Liver (tissue), 3 donors: ENCODE measurements at regions not wholly inside any gene's neighbourhood (a gene's known extent, or its start where the extent isn't known, plus 50 kb on each side); places are given as distances from the start of the nearest gene placed in this dataset.

Experiments used
- ATF3 ChIP-seq: IDR thresholded peaks from 2 replicates; pipeline ENCODE4 v1.6.1; 2016; ENCODE audit warnings: antibody characterized with exemption
- EGR1 ChIP-seq, 2 donors: IDR thresholded peaks; 2 replicates each; pipeline ENCODE4 v1.6.1; 2016 to 2018; ENCODE audit warnings: antibody characterized with exemption in 2 of 2, low read depth in 2 of 2
- GABPA ChIP-seq, 2 donors: IDR thresholded peaks in 1 of 2; conservative IDR thresholded peaks in 1 of 2; 2 replicates each; pipeline ENCODE4 v1.6.1; 2016; ENCODE audit warnings: antibody characterized with exemption in 2 of 2, mild to moderate bottlenecking in 1 of 2, moderate library complexity in 1 of 2
- NR2F2 ChIP-seq: IDR thresholded peaks from 2 replicates; pipeline ENCODE4 v1.6.1; 2016; ENCODE audit warnings: antibody characterized with exemption
- RAD21 ChIP-seq, 2 donors: IDR thresholded peaks; 2 replicates each; pipeline ENCODE4 v1.6.1; 2016; ENCODE audit warnings: antibody characterized with exemption in 2 of 2, mild to moderate bottlenecking in 2 of 2
- REST ChIP-seq: IDR thresholded peaks from 2 replicates; pipeline ENCODE4 v1.6.1; 2016; ENCODE audit warnings: antibody characterized with exemption, mild to moderate bottlenecking
- TAF1 ChIP-seq: conservative IDR thresholded peaks from 2 replicates; pipeline ENCODE4 v1.6.1; 2016; ENCODE audit warnings: antibody characterized with exemption, mild to moderate bottlenecking
- TF ChIP-seq, protein P1 (sequence below): fragments of 150-350 bp; IDR thresholded peaks from 2 replicates; pipeline ENCODE4 v1.5.1; 2017; ENCODE audit warnings: improper control_type of control experiment, low read depth, low read length; ENCODE audit not compliant: missing input control
- TF ChIP-seq, protein P2 (sequence below): IDR thresholded peaks from 2 replicates; pipeline ENCODE4 v1.6.1; 2016; ENCODE audit warnings: antibody characterized with exemption
- TF ChIP-seq, protein P3 (sequence below): IDR thresholded peaks from 2 replicates; pipeline ENCODE4 v1.6.1; 2016; ENCODE audit warnings: antibody characterized with exemption
- donor health status: healthy.
- donor health status: healthy.

DNA sequence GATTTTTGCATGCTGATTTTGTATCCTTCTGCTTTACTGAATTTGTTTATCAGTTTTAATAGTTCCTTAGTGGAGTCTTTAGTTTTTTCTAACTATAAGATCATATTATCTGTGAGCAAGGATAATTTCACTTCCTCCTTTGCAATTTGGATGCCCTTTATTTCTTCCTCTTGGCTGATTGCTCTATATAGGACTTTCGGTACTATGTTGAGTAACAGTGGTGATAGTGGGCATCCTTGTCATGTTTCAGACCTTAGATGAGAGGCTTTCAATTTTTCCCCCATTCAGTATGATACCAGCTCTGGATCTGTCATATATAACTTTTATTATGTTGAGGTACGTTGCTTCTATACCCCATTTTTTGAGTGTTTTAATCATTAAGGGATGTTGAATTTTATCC lies 224.5 kb upstream of the CNTNAP4 start:
- TF ChIP-seq REST = no peak
- TF ChIP-seq ATF3 = no peak
- TF ChIP-seq, protein P1, sequence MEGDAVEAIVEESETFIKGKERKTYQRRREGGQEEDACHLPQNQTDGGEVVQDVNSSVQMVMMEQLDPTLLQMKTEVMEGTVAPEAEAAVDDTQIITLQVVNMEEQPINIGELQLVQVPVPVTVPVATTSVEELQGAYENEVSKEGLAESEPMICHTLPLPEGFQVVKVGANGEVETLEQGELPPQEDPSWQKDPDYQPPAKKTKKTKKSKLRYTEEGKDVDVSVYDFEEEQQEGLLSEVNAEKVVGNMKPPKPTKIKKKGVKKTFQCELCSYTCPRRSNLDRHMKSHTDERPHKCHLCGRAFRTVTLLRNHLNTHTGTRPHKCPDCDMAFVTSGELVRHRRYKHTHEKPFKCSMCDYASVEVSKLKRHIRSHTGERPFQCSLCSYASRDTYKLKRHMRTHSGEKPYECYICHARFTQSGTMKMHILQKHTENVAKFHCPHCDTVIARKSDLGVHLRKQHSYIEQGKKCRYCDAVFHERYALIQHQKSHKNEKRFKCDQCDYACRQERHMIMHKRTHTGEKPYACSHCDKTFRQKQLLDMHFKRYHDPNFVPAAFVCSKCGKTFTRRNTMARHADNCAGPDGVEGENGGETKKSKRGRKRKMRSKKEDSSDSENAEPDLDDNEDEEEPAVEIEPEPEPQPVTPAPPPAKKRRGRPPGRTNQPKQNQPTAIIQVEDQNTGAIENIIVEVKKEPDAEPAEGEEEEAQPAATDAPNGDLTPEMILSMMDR = no peak
- no peak for TF ChIP-seq GABPA (IDR thresholded peaks at IDR 0.05 in 1 of 2, conservative IDR thresholded peaks at IDR 0.05 in 1 of 2)
- TF ChIP-seq, protein P2, sequence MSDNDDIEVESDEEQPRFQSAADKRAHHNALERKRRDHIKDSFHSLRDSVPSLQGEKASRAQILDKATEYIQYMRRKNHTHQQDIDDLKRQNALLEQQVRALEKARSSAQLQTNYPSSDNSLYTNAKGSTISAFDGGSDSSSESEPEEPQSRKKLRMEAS = no peak
- no peak for TF ChIP-seq TAF1
- no peak for TF ChIP-seq EGR1 (IDR thresholded peaks at IDR 0.05; ENCODE audit: low read depth in 2 of 2)
- TF ChIP-seq, protein P3, sequence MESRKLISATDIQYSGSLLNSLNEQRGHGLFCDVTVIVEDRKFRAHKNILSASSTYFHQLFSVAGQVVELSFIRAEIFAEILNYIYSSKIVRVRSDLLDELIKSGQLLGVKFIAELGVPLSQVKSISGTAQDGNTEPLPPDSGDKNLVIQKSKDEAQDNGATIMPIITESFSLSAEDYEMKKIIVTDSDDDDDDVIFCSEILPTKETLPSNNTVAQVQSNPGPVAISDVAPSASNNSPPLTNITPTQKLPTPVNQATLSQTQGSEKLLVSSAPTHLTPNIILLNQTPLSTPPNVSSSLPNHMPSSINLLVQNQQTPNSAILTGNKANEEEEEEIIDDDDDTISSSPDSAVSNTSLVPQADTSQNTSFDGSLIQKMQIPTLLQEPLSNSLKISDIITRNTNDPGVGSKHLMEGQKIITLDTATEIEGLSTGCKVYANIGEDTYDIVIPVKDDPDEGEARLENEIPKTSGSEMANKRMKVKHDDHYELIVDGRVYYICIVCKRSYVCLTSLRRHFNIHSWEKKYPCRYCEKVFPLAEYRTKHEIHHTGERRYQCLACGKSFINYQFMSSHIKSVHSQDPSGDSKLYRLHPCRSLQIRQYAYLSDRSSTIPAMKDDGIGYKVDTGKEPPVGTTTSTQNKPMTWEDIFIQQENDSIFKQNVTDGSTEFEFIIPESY = no peak
- TF ChIP-seq NR2F2 = no peak
- no peak for TF ChIP-seq RAD21 (IDR thresholded peaks at IDR 0.05)
